HepG2 (cell line): ENCODE measurements at regions not wholly inside any gene's neighbourhood (a gene's known extent, or its start where the extent isn't known, plus 50 kb on each side); places are given as distances from the start of the nearest gene placed in this dataset.

Experiments used
- ATAC-seq: fragments of 200-7000 bp; cut with Tn5 transposase; 3 replicates; pipeline ENCODE4 v1.9.1; 2020; ENCODE audit warnings: mild to moderate bottlenecking, moderate library complexity
- BruUV-seq: library from RNA; stranded (reverse); fragments of 400-500 nt; replicated peaks from 2 replicates; lab custom pipeline; 2021; lab: Mats Ljungman, UMichigan
- CTCF ChIA-PET: fragments of 300-600 bp; formaldehyde crosslinking; extraction: SDS; loops from one replicate; lab custom pipeline; 2021; ENCODE audit warnings: low total read pairs, inconsistent platforms, low intra/inter-chr PET ratio; lab: Yijun Ruan, JAX
- POLR2A ChIA-PET: fragments of 350-600 bp; sonication (Branson Sonifier 250); formaldehyde crosslinking; loops from one replicate; lab custom pipeline; 2020; ENCODE audit warnings: antibody characterized with exemption, inconsistent platforms; lab: Yijun Ruan, JAX
- DNase-seq: peaks from one replicate; pipeline ENCODE4 v3.0.0-alpha.2; 2015; ENCODE audit warnings: low spot score
- FAIRE-seq: peaks from 3 replicates; lab custom pipeline; 2011; peaks lifted over from hg19 to GRCh38; lab: Jason Lieb, UNC
- H2AFZ ChIP-seq: one replicate; pipeline ENCODE4 v1.6.1; 2011; ENCODE audit warnings: low read length, inconsistent platforms
- H3K27ac ChIP-seq: fragments of 300-600 bp; 3 replicates; pipeline ENCODE4 v1.8.0; 2011; ENCODE audit warnings: mixed run types, mild to moderate bottlenecking, mixed read lengths, low read length, inconsistent platforms; ENCODE audit not compliant: insufficient read depth; ENCODE audit errors: extremely low read length
- H3K27me3 ChIP-seq, 2 experiments: fragments of 200-600 bp in 1 of 2; 2 replicates in 1 of 2; 3 replicates in 1 of 2; pipeline versions ENCODE4 v1.6.0 to v1.8.0; 2011; ENCODE audit warnings: low read length in 2 of 2, mild to moderate bottlenecking in 2 of 2, moderate library complexity in 2 of 2, inconsistent platforms in 1 of 2; ENCODE audit not compliant: insufficient read depth in 2 of 2, control insufficient read depth in 1 of 2
- H3K36me3 ChIP-seq, 2 experiments: fragments of 200-600 bp in 1 of 2; replicated peaks in 1 of 2; 2 replicates in 1 of 2; 3 replicates in 1 of 2; pipeline versions ENCODE4 v1.5.1 to v1.8.0; 2011; ENCODE audit warnings: low read length in 2 of 2, inconsistent platforms in 1 of 2; ENCODE audit not compliant: insufficient read depth in 2 of 2, control insufficient read depth in 1 of 2
- H3K4me1 ChIP-seq: 2 replicates; pipeline ENCODE4 v1.5.1; 2012; ENCODE audit warnings: low read length, inconsistent platforms; ENCODE audit not compliant: insufficient read depth
- H3K4me2 ChIP-seq: 2 replicates; pipeline ENCODE4 v1.6.0; 2011; ENCODE audit warnings: low read depth, low read length, inconsistent platforms
- H3K4me3 ChIP-seq, 3 experiments: fragments of 200-600 bp in 1 of 3; sonication (generic), shearing (Covaris generic) in 1 of 3; replicated peaks in 1 of 3; 2 replicates each; pipeline ENCODE4 v1.5.1; 2011 to 2016; ENCODE audit warnings: low read length in 3 of 3, inconsistent platforms in 2 of 3, low read depth in 2 of 3, mild to moderate bottlenecking in 2 of 3, control low read depth in 1 of 3, mixed read lengths in 1 of 3; ENCODE audit not compliant: insufficient read depth in 1 of 3
- H3K79me2 ChIP-seq: one replicate; pipeline ENCODE4 v1.6.1; 2011; ENCODE audit warnings: low read length, inconsistent platforms; ENCODE audit not compliant: insufficient read depth
- H3K9ac ChIP-seq: 2 replicates; pipeline ENCODE4 v1.6.0; 2011; ENCODE audit warnings: mild to moderate bottlenecking, low read depth, low read length, inconsistent platforms; ENCODE audit not compliant: insufficient read depth
- H3K9me3 ChIP-seq: 2 replicates; pipeline ENCODE4 v1.5.1; 2012; ENCODE audit warnings: mild to moderate bottlenecking, low read length
- H4K20me1 ChIP-seq: 2 replicates; pipeline ENCODE4 v1.6.0; 2011; ENCODE audit warnings: inconsistent platforms, mild to moderate bottlenecking, low read length, moderate library complexity; ENCODE audit not compliant: insufficient read depth
- ADNP ChIP-seq: sonication (generic); formaldehyde crosslinking; IDR thresholded peaks from 2 replicates; pipeline ENCODE4 v1.4.0; 2020; ENCODE audit warnings: missing genetic modification reagents
- HNRNPLL ChIP-seq: fragments of 200-400 bp; formaldehyde crosslinking; IDR thresholded peaks from 2 replicates; pipeline ENCODE4 v1.6.1; 2017; ENCODE audit warnings: mild to moderate bottlenecking, low read depth, low read length; ENCODE audit not compliant: poor library complexity, severe bottlenecking
- KDM4B ChIP-seq: sonication (generic); formaldehyde crosslinking; IDR thresholded peaks from 2 replicates; pipeline ENCODE4 v1.4.0; 2020; ENCODE audit warnings: missing genetic modification reagents
- NCOA2 ChIP-seq: sonication (generic); formaldehyde crosslinking; IDR thresholded peaks from 2 replicates; pipeline ENCODE4 v1.8.0; 2022; ENCODE audit warnings: inconsistent platforms
- RCOR2 ChIP-seq: IDR thresholded peaks from 2 replicates; pipeline ENCODE4 v1.6.1; 2016; ENCODE audit warnings: missing biosample characterization, missing genetic modification reagents
- RXRA ChIP-seq: sonication (generic); formaldehyde crosslinking; IDR thresholded peaks from 2 replicates; pipeline ENCODE4 v1.5.1; 2020; ENCODE audit warnings: missing genetic modification reagents
- TBP ChIP-seq: sonication (generic); formaldehyde crosslinking; IDR thresholded peaks from 2 replicates; pipeline ENCODE4 v1.5.0; 2020; ENCODE audit warnings: missing genetic modification reagents
- TCF12 ChIP-seq, 2 experiments: fragments of 450-650 bp in 1 of 2; sonication (generic) in 1 of 2; formaldehyde crosslinking in 1 of 2; IDR thresholded peaks; 2 replicates each; pipeline versions ENCODE4 v1.6.1 to v1.8.0; 2017 to 2022; ENCODE audit warnings: antibody characterized with exemption in 1 of 2, mild to moderate bottlenecking in 1 of 2, missing genetic modification reagents in 1 of 2, moderate library complexity in 1 of 2
- TCF7L2 ChIP-seq: IDR thresholded peaks from 2 replicates; pipeline ENCODE4 v1.6.1; 2011; ENCODE audit warnings: mild to moderate bottlenecking, low read depth, low read length, moderate library complexity
- YY1 ChIP-seq: IDR thresholded peaks from 2 replicates; pipeline ENCODE4 v1.6.1; 2011; ENCODE audit warnings: low read length, low read depth, moderate library complexity, mild to moderate bottlenecking; ENCODE audit not compliant: insufficient read depth, insufficient replicate concordance
- ZBTB3 ChIP-seq: sonication (generic); formaldehyde crosslinking; IDR thresholded peaks from 2 replicates; pipeline ENCODE4 v1.4.0; 2020; ENCODE audit warnings: low read depth, mild to moderate bottlenecking, moderate library complexity, missing genetic modification reagents, borderline replicate concordance
- ZNF274 ChIP-seq: sonication (generic); formaldehyde crosslinking; IDR thresholded peaks from 2 replicates; pipeline ENCODE4 v1.5.1; 2020; ENCODE audit warnings: mild to moderate bottlenecking, missing genetic modification reagents
- ZNF546 ChIP-seq: sonication (generic); formaldehyde crosslinking; conservative IDR thresholded peaks from 2 replicates; pipeline ENCODE4 v1.8.1; 2023; ENCODE audit warnings: mild to moderate bottlenecking, missing genetic modification reagents
- ZNF616 ChIP-seq: sonication (generic); formaldehyde crosslinking; IDR thresholded peaks from 2 replicates; pipeline ENCODE4 v1.5.0; 2020; ENCODE audit warnings: low read depth, mild to moderate bottlenecking, missing genetic modification reagents
- ZSCAN31 ChIP-seq: sonication (generic); formaldehyde crosslinking; IDR thresholded peaks from 2 replicates; pipeline ENCODE4 v1.5.0; 2020; ENCODE audit warnings: low read depth, mild to moderate bottlenecking, missing genetic modification reagents
- WGBS: methylation state at CpG from one replicate; pipeline ENCODE4 v1.1.6; 2017; ENCODE audit warnings: low lambda C conversion rate; 5-methylcytosine and 5-hydroxymethylcytosine counted together
- in situ Hi-C: cut with HindIII; loops from 2 replicates; pipeline ENCODE4 v1.10.0; 2017; ENCODE audit warnings: low pct_unique_long_range_greater_than_20kb; ENCODE audit not compliant: extremely low pct_ligation_motif_present
- intact Hi-C: fragments of 100-400 bp; cut with micrococcal nuclease; formaldehyde crosslinking; loops from one replicate; pipeline ENCODE4 v1.10.0; 2022; ENCODE audit not compliant: unreplicated experiment
- TF ChIP-seq, protein P1 (sequence below), 2 experiments: fragments of 450-650 bp in 1 of 2; sonication (generic) in 1 of 2; formaldehyde crosslinking; IDR thresholded peaks; 2 replicates each; pipeline versions ENCODE4 v1.5.0 to v1.8.0; 2020 to 2022; ENCODE audit warnings: mild to moderate bottlenecking in 1 of 2, missing genetic modification reagents in 1 of 2
- TF ChIP-seq, protein P2 (sequence below): sonication (generic); formaldehyde crosslinking; IDR thresholded peaks from 2 replicates; pipeline ENCODE4 v1.4.0; 2020; ENCODE audit warnings: mild to moderate bottlenecking, missing genetic modification reagents, borderline replicate concordance
- TF ChIP-seq, protein P3 (sequence below): IDR thresholded peaks from 2 replicates; pipeline ENCODE4 v1.6.1; 2016; ENCODE audit warnings: low read depth, borderline replicate concordance
- TF ChIP-seq, protein P4 (sequence below): sonication (generic); formaldehyde crosslinking; IDR thresholded peaks from 2 replicates; pipeline ENCODE4 v1.4.0; 2020; ENCODE audit warnings: missing genetic modification reagents; ENCODE audit errors: not compliant biosample characterization

DNA sequence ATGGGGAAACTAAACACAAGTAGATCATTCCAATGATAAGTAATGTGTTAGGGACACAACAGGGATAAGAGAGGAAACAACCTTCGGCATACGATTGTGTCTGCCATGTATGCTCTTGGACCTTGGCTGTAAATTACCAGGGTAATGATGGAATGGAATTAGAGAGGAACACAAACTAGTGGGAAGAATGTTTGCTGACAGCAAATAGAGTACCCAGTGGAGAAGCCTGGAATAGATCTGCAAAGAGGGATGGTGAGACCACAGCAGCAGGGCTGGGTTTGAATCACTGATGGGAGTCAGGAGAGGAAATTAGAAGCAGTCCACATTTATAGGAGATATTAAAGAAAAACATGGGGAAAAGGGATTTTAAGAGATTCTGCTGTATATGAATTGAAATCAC lies 172.8 kb downstream of the LRIG3 start (continued):
- no peak for TF ChIP-seq HNRNPLL
- TF ChIP-seq RXRA (CRISPR knock-in tag) = no peak
- no peak for TF ChIP-seq TCF12 (IDR thresholded peaks at IDR 0.05)
- TF ChIP-seq TCF12 (CRISPR knock-in tag; IDR thresholded peaks at IDR 0.05) = no peak
- TF ChIP-seq TBP (CRISPR knock-in tag) = no peak
- no peak for TF ChIP-seq NCOA2

DNA sequence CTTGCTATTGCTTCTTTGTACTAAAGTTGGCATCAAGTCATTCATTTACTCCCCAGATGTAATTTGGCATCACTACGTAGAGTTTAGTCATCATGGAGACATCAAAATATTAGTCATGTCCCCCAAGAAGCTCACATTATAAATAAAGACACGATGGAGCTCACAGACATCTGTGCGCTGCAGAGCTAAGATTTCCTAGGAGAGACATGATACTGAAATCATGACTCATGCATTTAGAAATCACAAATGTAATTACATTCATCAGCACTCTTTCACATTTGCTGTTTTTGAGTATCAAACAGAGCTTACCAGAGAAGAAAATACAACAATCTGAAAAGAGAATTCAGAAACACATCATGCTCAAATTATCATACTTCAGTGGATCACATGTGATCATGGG lies 169.8 kb downstream of the LRIG3 start:
- no peak for FAIRE-seq
- no TSS peak for BruUV-seq
- H3K4me2 ChIP-seq = no peak overlapping the region
- H3K27ac ChIP-seq = no peak overlapping the region
- WGBS = 22% methylated on average over 3 of the region's 3 CpGs
- no peaks in the 10 kb centered on the region for H4K20me1 ChIP-seq
- H3K79me2 ChIP-seq = no peaks in the 10 kb centered on the region
- no peak overlapping the region for H2AFZ ChIP-seq
- H3K9ac ChIP-seq = no peak overlapping the region
- DNase-seq = no peak
- intact Hi-C loops (no loop called here), in situ Hi-C loops (no loop called here)
- no peaks in the 10 kb centered on the region for H3K27me3 ChIP-seq
- H3K36me3 ChIP-seq = no peaks in the 10 kb centered on the region
- CTCF ChIA-PET = no interaction called here
- no peak for ATAC-seq
- H3K4me3 ChIP-seq = no peak overlapping the region
- no peaks in the 10 kb centered on the region for H3K4me1 ChIP-seq
- H3K9me3 ChIP-seq = no peaks in the 10 kb centered on the region
- POLR2A ChIA-PET = no interaction called here
- TF ChIP-seq YY1 (no peak), ZSCAN31 (no peak), ZNF274 (CRISPR knock-in tag) (no peak), RCOR2 (CRISPR knock-in tag) (no peak), ADNP (no peak), TCF7L2 (no peak), ZNF616 (CRISPR knock-in tag) (no peak), ZNF546 (no peak), ZBTB3 (CRISPR knock-in tag) (no peak), KDM4B (CRISPR knock-in tag) (no peak)
- TF ChIP-seq, protein P1, sequence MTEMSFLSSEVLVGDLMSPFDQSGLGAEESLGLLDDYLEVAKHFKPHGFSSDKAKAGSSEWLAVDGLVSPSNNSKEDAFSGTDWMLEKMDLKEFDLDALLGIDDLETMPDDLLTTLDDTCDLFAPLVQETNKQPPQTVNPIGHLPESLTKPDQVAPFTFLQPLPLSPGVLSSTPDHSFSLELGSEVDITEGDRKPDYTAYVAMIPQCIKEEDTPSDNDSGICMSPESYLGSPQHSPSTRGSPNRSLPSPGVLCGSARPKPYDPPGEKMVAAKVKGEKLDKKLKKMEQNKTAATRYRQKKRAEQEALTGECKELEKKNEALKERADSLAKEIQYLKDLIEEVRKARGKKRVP (CRISPR knock-in tag; IDR thresholded peaks at IDR 0.05) = no peak
- TF ChIP-seq, protein P2, sequence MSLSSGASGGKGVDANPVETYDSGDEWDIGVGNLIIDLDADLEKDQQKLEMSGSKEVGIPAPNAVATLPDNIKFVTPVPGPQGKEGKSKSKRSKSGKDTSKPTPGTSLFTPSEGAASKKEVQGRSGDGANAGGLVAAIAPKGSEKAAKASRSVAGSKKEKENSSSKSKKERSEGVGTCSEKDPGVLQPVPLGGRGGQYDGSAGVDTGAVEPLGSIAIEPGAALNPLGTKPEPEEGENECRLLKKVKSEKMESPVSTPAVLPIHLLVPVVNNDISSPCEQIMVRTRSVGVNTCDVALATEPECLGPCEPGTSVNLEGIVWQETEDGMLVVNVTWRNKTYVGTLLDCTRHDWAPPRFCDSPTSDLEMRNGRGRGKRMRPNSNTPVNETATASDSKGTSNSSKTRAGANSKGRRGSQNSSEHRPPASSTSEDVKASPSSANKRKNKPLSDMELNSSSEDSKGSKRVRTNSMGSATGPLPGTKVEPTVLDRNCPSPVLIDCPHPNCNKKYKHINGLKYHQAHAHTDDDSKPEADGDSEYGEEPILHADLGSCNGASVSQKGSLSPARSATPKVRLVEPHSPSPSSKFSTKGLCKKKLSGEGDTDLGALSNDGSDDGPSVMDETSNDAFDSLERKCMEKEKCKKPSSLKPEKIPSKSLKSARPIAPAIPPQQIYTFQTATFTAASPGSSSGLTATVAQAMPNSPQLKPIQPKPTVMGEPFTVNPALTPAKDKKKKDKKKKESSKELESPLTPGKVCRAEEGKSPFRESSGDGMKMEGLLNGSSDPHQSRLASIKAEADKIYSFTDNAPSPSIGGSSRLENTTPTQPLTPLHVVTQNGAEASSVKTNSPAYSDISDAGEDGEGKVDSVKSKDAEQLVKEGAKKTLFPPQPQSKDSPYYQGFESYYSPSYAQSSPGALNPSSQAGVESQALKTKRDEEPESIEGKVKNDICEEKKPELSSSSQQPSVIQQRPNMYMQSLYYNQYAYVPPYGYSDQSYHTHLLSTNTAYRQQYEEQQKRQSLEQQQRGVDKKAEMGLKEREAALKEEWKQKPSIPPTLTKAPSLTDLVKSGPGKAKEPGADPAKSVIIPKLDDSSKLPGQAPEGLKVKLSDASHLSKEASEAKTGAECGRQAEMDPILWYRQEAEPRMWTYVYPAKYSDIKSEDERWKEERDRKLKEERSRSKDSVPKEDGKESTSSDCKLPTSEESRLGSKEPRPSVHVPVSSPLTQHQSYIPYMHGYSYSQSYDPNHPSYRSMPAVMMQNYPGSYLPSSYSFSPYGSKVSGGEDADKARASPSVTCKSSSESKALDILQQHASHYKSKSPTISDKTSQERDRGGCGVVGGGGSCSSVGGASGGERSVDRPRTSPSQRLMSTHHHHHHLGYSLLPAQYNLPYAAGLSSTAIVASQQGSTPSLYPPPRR (CRISPR knock-in tag) = no peak
- TF ChIP-seq, protein P3, sequence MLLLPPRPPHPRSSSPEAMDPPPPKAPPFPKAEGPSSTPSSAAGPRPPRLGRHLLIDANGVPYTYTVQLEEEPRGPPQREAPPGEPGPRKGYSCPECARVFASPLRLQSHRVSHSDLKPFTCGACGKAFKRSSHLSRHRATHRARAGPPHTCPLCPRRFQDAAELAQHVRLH (CRISPR knock-in tag) = no peak
- TF ChIP-seq, protein P4, sequence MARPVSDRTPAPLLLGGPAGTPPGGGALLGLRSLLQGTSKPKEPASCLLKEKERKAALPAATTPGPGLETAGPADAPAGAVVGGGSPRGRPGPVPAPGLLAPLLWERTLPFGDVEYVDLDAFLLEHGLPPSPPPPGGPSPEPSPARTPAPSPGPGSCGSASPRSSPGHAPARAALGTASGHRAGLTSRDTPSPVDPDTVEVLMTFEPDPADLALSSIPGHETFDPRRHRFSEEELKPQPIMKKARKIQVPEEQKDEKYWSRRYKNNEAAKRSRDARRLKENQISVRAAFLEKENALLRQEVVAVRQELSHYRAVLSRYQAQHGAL (CRISPR knock-in tag) = no peak
